Transverse colon (tissue), 4 donors: ENCODE measurements at regions not wholly inside any gene's neighbourhood (a gene's known extent, or its start where the extent isn't known, plus 50 kb on each side); places are given as distances from the start of the nearest gene placed in this dataset.

ENCODE experiments used
- EP300 ChIP-seq: sonication (generic); formaldehyde crosslinking; IDR thresholded peaks from one replicate; pipeline ENCODE4 v1.6.1; 2017; ENCODE audit warnings: antibody characterized with exemption, low read depth
- POLR2A ChIP-seq: fragments of 450-650 bp; IDR thresholded peaks from one replicate; pipeline ENCODE4 v1.6.1; 2016; ENCODE audit warnings: antibody characterized with exemption, mild to moderate bottlenecking, moderate library complexity
- POLR2AphosphoS5 ChIP-seq, 3 donors: sonication (generic); formaldehyde crosslinking; IDR thresholded peaks; one replicate each; pipeline ENCODE4 v1.6.1; 2016; ENCODE audit warnings: antibody characterized with exemption in 3 of 3
- TF ChIP-seq, protein P1 (sequence below), 5 experiments: fragments of 200-600 bp in 3 of 5; fragments of 450-650 bp in 2 of 5; sonication (generic) in 3 of 5; IDR thresholded peaks; 1 replicate in 2 of 5; 2 replicates in 3 of 5; pipeline ENCODE4 v1.5.1; 2016 to 2017; ENCODE audit warnings: antibody characterized with exemption in 5 of 5, inconsistent platforms in 3 of 5, mild to moderate bottlenecking in 2 of 5, moderate library complexity in 1 of 5

DNA sequence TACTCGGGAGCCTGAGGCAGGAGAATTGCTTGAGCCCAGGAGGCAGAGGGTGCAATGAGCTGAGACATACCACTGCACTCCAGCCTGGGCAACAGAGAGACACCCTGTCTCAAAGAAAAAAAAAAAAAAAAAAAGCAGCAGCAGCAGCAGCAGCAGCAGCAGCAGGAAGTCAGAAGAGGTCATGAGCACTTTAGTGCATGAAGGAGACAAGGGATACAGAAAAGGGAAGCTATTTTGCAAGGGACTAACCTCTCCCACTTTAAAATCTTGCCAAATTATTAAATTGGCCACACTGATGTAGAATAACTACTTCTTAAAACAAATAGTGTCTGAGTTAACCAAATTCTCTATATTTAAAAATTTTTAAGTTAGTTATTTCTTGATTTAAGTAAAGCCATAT, 113.4 kb upstream of the PDE1A start:
- TF ChIP-seq POLR2A (no peak), POLR2AphosphoS5 (IDR thresholded peaks at IDR 0.05) (no peak), EP300 (no peak)
- TF ChIP-seq, protein P1, sequence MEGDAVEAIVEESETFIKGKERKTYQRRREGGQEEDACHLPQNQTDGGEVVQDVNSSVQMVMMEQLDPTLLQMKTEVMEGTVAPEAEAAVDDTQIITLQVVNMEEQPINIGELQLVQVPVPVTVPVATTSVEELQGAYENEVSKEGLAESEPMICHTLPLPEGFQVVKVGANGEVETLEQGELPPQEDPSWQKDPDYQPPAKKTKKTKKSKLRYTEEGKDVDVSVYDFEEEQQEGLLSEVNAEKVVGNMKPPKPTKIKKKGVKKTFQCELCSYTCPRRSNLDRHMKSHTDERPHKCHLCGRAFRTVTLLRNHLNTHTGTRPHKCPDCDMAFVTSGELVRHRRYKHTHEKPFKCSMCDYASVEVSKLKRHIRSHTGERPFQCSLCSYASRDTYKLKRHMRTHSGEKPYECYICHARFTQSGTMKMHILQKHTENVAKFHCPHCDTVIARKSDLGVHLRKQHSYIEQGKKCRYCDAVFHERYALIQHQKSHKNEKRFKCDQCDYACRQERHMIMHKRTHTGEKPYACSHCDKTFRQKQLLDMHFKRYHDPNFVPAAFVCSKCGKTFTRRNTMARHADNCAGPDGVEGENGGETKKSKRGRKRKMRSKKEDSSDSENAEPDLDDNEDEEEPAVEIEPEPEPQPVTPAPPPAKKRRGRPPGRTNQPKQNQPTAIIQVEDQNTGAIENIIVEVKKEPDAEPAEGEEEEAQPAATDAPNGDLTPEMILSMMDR (IDR thresholded peaks at IDR 0.05): no peak
